Endodermal cell (in vitro differentiated cells): ENCODE measurements at regions not wholly inside any gene's neighbourhood (a gene's known extent, or its start where the extent isn't known, plus 50 kb on each side); places are given as distances from the start of the nearest gene placed in this dataset.

Source experiments
- DNase-seq: peaks from one replicate; pipeline ENCODE4 v3.0.0-alpha.2; 2017
- H3K27ac ChIP-seq: 2 replicates; pipeline ENCODE4 v1.5.1; 2013; ENCODE audit warnings: mild to moderate bottlenecking, low read depth, low read length, moderate library complexity
- H3K27me3 ChIP-seq: 2 replicates; pipeline ENCODE4 v1.6.1; 2013; ENCODE audit warnings: mild to moderate bottlenecking, low read length, moderate library complexity; ENCODE audit not compliant: insufficient read depth, control insufficient read depth, poor library complexity, severe bottlenecking
- H3K36me3 ChIP-seq: 2 replicates; pipeline ENCODE4 v1.7.0; 2013; ENCODE audit warnings: mild to moderate bottlenecking, low read length, moderate library complexity; ENCODE audit not compliant: control insufficient read depth, insufficient read depth
- H3K4me1 ChIP-seq: one replicate; pipeline ENCODE4 v1.7.0; 2013; ENCODE audit warnings: low read length; ENCODE audit not compliant: control insufficient read depth, insufficient read depth
- H3K4me3 ChIP-seq: 2 replicates; pipeline ENCODE4 v1.5.1; 2013; ENCODE audit warnings: mild to moderate bottlenecking, low read length, moderate library complexity
- H3K9ac ChIP-seq: 2 replicates; pipeline ENCODE4 v1.6.1; 2013; ENCODE audit warnings: mild to moderate bottlenecking, low read length, moderate library complexity; ENCODE audit not compliant: poor library complexity, severe bottlenecking; ENCODE audit errors: extremely low read depth
- H3K9me3 ChIP-seq: 2 replicates; pipeline ENCODE4 v1.6.1; 2013; ENCODE audit warnings: mild to moderate bottlenecking, low read length, moderate library complexity; ENCODE audit not compliant: control insufficient read depth
- H3K27ac Mint-ChIP-seq: 2 replicates; pipeline ENCODE4 v1.8.0; 2020; ENCODE audit warnings: mixed read lengths
- H3K27me3 Mint-ChIP-seq: 2 replicates; pipeline ENCODE4 v1.8.0; 2021; ENCODE audit warnings: mild to moderate bottlenecking, mixed read lengths; ENCODE audit not compliant: insufficient read depth
- H3K36me3 Mint-ChIP-seq: 2 replicates; pipeline ENCODE4 v1.8.0; 2020; ENCODE audit warnings: low read depth, mixed read lengths
- H3K4me1 Mint-ChIP-seq: 2 replicates; pipeline ENCODE4 v1.8.0; 2020; ENCODE audit warnings: mixed read lengths
- H3K4me3 Mint-ChIP-seq: 2 replicates; pipeline ENCODE4 v1.8.0; 2020; ENCODE audit warnings: mild to moderate bottlenecking, moderate library complexity, mixed read lengths
- H3K9me3 Mint-ChIP-seq: 2 replicates; pipeline ENCODE4 v1.8.0; 2020; ENCODE audit warnings: mild to moderate bottlenecking, mixed read lengths
- WGBS, 2 experiments: methylation state at CpG; one replicate each; pipeline versions ENCODE4 v1.1.5 to v1.1.7; 2013; ENCODE audit warnings: missing lambda C conversion rate in 2 of 2, mixed read lengths in 1 of 2; ENCODE audit not compliant: insufficient coverage in 1 of 2, insufficient read length in 1 of 2; 5-methylcytosine and 5-hydroxymethylcytosine counted together
- TF ChIP-seq, protein P1 (sequence below): fragments of 200-600 bp; sonication (generic); conservative IDR thresholded peaks from 2 replicates; pipeline ENCODE4 v1.5.0; 2021; ENCODE audit warnings: antibody characterized with exemption, mild to moderate bottlenecking

DNA sequence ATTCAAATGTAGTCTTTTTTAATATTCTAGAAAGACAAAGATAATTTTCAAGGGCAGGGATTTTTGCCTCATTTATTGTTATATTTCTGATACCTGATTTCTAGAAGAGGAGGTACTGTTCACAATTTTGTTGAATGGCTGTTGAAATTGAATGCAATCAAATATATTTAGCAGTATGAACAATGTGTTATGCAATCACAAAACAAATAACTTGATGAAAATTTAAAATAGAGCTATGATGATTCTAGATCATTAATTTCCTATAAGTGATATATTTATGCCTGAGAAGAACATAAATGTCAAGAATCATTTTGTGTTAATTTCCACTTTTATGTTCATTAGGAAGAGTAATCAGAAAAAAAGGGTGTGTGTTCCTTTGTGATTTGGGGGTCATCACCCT lies 114.6 kb upstream of the CNTNAP2 start:
- Histone ChIP-seq H3K9me3 (no peaks in the 10 kb centered on the region), H3K36me3 (no peaks in the 10 kb centered on the region), H3K27ac (no peak overlapping the region), H3K27me3 (no peaks in the 10 kb centered on the region), H3K4me3 (no peak overlapping the region), H3K4me1 (peaks cover 2% of the 10 kb centered on the region), H3K9ac (no peak overlapping the region)
- Mint-ChIP-seq H3K4me3 (no peak overlapping the region), H3K4me1 (no peaks in the 10 kb centered on the region), H3K9me3 (no peaks in the 10 kb centered on the region), H3K27ac (no peak overlapping the region), H3K27me3 (no peaks in the 10 kb centered on the region), H3K36me3 (no peaks in the 10 kb centered on the region)
- TF ChIP-seq, protein P1, sequence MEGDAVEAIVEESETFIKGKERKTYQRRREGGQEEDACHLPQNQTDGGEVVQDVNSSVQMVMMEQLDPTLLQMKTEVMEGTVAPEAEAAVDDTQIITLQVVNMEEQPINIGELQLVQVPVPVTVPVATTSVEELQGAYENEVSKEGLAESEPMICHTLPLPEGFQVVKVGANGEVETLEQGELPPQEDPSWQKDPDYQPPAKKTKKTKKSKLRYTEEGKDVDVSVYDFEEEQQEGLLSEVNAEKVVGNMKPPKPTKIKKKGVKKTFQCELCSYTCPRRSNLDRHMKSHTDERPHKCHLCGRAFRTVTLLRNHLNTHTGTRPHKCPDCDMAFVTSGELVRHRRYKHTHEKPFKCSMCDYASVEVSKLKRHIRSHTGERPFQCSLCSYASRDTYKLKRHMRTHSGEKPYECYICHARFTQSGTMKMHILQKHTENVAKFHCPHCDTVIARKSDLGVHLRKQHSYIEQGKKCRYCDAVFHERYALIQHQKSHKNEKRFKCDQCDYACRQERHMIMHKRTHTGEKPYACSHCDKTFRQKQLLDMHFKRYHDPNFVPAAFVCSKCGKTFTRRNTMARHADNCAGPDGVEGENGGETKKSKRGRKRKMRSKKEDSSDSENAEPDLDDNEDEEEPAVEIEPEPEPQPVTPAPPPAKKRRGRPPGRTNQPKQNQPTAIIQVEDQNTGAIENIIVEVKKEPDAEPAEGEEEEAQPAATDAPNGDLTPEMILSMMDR = no peak
- DNase-seq = no peak

DNA sequence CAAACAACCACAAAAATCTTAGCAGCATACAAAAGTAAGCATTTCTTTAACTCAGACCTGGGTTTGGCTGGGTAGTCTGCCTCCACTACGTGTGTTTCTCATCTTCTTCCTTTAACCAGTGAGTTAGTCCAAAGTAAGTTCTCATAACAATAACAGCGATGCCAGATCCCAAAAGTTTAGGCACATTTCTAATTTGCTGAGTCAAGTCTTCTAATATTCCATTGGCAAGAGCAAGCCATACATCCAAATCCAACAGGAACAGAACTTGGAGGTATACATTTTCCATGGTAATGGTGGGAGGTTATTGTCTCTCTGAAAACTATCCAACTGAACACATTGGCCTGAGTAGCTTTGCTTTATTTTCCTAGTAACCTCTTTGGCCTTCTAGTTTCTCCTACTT lies 115.7 kb upstream of the CNTNAP2 start:
- no peak overlapping the region for H3K4me3 ChIP-seq
- no peaks in the 10 kb centered on the region for H3K27me3 ChIP-seq
- no peak overlapping the region for H3K9ac ChIP-seq
- no peak overlapping the region for H3K27ac ChIP-seq
- TF ChIP-seq, protein P1 = no peak
- H3K36me3 ChIP-seq = no peaks in the 10 kb centered on the region
- Mint-ChIP-seq H3K9me3 (no peaks in the 10 kb centered on the region), H3K27ac (no peak overlapping the region), H3K27me3 (no peaks in the 10 kb centered on the region), H3K4me1 (no peaks in the 10 kb centered on the region), H3K36me3 (no peaks in the 10 kb centered on the region), H3K4me3 (no peak overlapping the region)
- DNase-seq = no peak
- 87 to 96% methylated on average over 2 of the region's 2 CpGs for WGBS, 2 experiments
- H3K4me1 ChIP-seq = peaks cover 2% of the 10 kb centered on the region
- no peaks in the 10 kb centered on the region for H3K9me3 ChIP-seq

DNA sequence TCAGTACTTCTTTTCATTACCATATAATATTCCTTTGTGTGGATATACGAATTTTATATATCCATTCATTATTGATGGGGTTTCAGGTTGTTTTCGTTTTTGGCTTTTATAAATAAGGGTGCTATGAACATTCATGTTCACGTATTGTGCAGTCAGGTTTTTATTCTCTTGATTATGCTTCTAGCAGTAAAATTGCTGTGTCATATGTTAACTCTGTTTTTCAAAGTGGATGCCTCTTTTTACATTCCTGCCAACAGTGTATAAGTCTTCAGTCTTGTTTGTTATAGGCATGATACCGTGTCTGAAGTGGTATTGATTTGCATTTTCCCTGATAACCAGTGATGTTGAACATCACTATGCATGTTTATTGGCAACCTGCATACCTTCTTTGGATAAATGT lies 127.1 kb upstream of the CNTNAP2 start:
- no peaks in the 10 kb centered on the region for H3K27me3 ChIP-seq
- Mint-ChIP-seq H3K36me3 (no peaks in the 10 kb centered on the region), H3K27me3 (peaks cover under 1% of the 10 kb centered on the region), H3K4me1 (peaks cover 10% of the 10 kb centered on the region), H3K4me3 (no peak overlapping the region), H3K9me3 (no peaks in the 10 kb centered on the region), H3K27ac (no peak overlapping the region)
- no peak overlapping the region for H3K4me3 ChIP-seq
- H3K9me3 ChIP-seq = no peaks in the 10 kb centered on the region
- H3K27ac ChIP-seq = no peak overlapping the region
- WGBS, 2 experiments = 80 to 100% methylated on average over 1 to 4 of the region's 4 CpGs
- H3K4me1 ChIP-seq = no peaks in the 10 kb centered on the region
- no peak overlapping the region for H3K9ac ChIP-seq
- H3K36me3 ChIP-seq = no peaks in the 10 kb centered on the region
- DNase-seq = no peak
- TF ChIP-seq, protein P1 = no peak
